PC-9 (cell line): ENCODE measurements at regions not wholly inside any gene's neighbourhood (a gene's known extent, or its start where the extent isn't known, plus 50 kb on each side); places are given as distances from the start of the nearest gene placed in this dataset.
"Not testable (repeated sequence)": the region's sequence is repeated elsewhere in the genome, so short reads cannot be mapped to it uniquely, and the experiment has no call there.

ENCODE experiments used
- CTCF ChIP-seq: fragments of 200-600 bp; sonication (generic); conservative IDR thresholded peaks from 2 replicates; pipeline ENCODE4 v1.6.1; 2017; ENCODE audit warnings: mixed run types, antibody characterized with exemption, mild to moderate bottlenecking, moderate library complexity
- EZH2 ChIP-seq: fragments of 200-600 bp; sonication (generic); IDR thresholded peaks from 2 replicates; pipeline ENCODE4 v1.8.0; 2017; ENCODE audit warnings: antibody characterized with exemption, low read depth

GRCh38 chr2:87429931-87430275 lies 318.0 kb upstream of the PLGLB2 start:
- TF ChIP-seq CTCF, EZH2: not testable (repeated sequence)
